Activated T-helper 1 cell treated with anti-CD3 and anti-CD28 coated beads, Interleukin-12 subunit alpha, Interleukin-12 subunit beta, Interleukin-2, Interleukin-4 antibody, amounts not matched to agents 30 ng/mL and 10 ng/mL and 1 ng/mL, durations not matched to agents 14 hours and 24 hours and 36 hours (primary cell): ENCODE measurements at regions not wholly inside any gene's neighbourhood (a gene's known extent, or its start where the extent isn't known, plus 50 kb on each side); places are given as distances from the start of the nearest gene placed in this dataset.

Experiments
- DNase-seq: peaks from one replicate; pipeline ENCODE4 v3.0.0; 2021; ENCODE audit warnings: low spot score
- H3K27ac Mint-ChIP-seq: one replicate; pipeline ENCODE4 v1.8.0; 2021; ENCODE audit warnings: mild to moderate bottlenecking, mixed read lengths
- H3K27me3 Mint-ChIP-seq: one replicate; pipeline ENCODE4 v1.8.0; 2022; ENCODE audit warnings: mild to moderate bottlenecking, moderate library complexity, mixed read lengths; ENCODE audit not compliant: insufficient read depth
- H3K36me3 Mint-ChIP-seq: one replicate; pipeline ENCODE4 v1.8.0; 2021; ENCODE audit warnings: low read depth, mixed read lengths
- H3K4me1 Mint-ChIP-seq: one replicate; pipeline ENCODE4 v1.8.0; 2021; ENCODE audit warnings: low read depth, mixed read lengths
- H3K4me3 Mint-ChIP-seq: one replicate; pipeline ENCODE4 v1.8.0; 2021; ENCODE audit warnings: mild to moderate bottlenecking, moderate library complexity, mixed read lengths
- H3K9me3 Mint-ChIP-seq: one replicate; pipeline ENCODE4 v1.8.0; 2021; ENCODE audit warnings: mixed read lengths
- intact Hi-C: fragments of 100-400 bp; cut with micrococcal nuclease; formaldehyde crosslinking; loops from one replicate; pipeline ENCODE4 v1.15.1; 2024

GRCh38 chr18:45503990-45504389 lies 111.3 kb upstream of the SLC14A2 start:
- Mint-ChIP-seq H3K4me3 (no peak overlapping the region), H3K27ac (no peak overlapping the region), H3K36me3 (no peaks in the 10 kb centered on the region), H3K9me3 (no peaks in the 10 kb centered on the region), H3K4me1 (no peaks in the 10 kb centered on the region), H3K27me3 (peaks cover 3% of the 10 kb centered on the region)
- no peak for DNase-seq
- intact Hi-C loops, result no loop called here

GRCh38 chr18:45505497-45506206 lies 109.6 kb upstream of the SLC14A2 start:
- Mint-ChIP-seq H3K36me3 (no peaks in the 10 kb centered on the region), H3K4me1 (no peaks in the 10 kb centered on the region), H3K4me3 (no peak overlapping the region), H3K27ac (no peak overlapping the region), H3K9me3 (no peaks in the 10 kb centered on the region), H3K27me3 (peaks cover 5% of the 10 kb centered on the region)
- intact Hi-C loops, result no loop called here
- no peak for DNase-seq

GRCh38 chr18:45506951-45507350 lies 108.3 kb upstream of the SLC14A2 start:
- H3K36me3 Mint-ChIP-seq, result no peaks in the 10 kb centered on the region
- H3K4me3 Mint-ChIP-seq, result no peak overlapping the region
- DNase-seq, result no peak
- H3K4me1 Mint-ChIP-seq, result no peaks in the 10 kb centered on the region
- peaks cover 5% of the 10 kb centered on the region for H3K27me3 Mint-ChIP-seq
- intact Hi-C loops, result no loop called here
- H3K27ac Mint-ChIP-seq, result no peak overlapping the region
- no peaks in the 10 kb centered on the region for H3K9me3 Mint-ChIP-seq

- Mint-ChIP-seq H3K27ac (no peak overlapping the region), H3K4me3 (no peak overlapping the region), H3K27me3 (peaks cover 5% of the 10 kb centered on the region), H3K36me3 (no peaks in the 10 kb centered on the region), H3K4me1 (no peaks in the 10 kb centered on the region), H3K9me3 (peaks cover 9% of the 10 kb centered on the region)
- no peak for DNase-seq
- intact Hi-C loops, result no loop called here
Measured at GRCh38 chr18:45509535-45509934, 105.7 kb upstream of the SLC14A2 start.

GRCh38 chr18:45510656-45511055 lies 104.6 kb upstream of the SLC14A2 start:
- no peak for DNase-seq
- no peaks in the 10 kb centered on the region for H3K4me1 Mint-ChIP-seq
- intact Hi-C loops, result no loop called here

GRCh38 chr18:45512363-45512953 lies 102.8 kb upstream of the SLC14A2 start:
- no peak overlapping the region for H3K4me3 Mint-ChIP-seq
- intact Hi-C loops, result no loop called here

More at GRCh38 chr18:45510656-45511055, 104.6 kb upstream of the SLC14A2 start:
- H3K36me3 Mint-ChIP-seq, result no peaks in the 10 kb centered on the region
- no peak overlapping the region for H3K4me3 Mint-ChIP-seq
- no peak overlapping the region for H3K27ac Mint-ChIP-seq
- H3K27me3 Mint-ChIP-seq, result peaks cover 5% of the 10 kb centered on the region
- peaks cover 9% of the 10 kb centered on the region for H3K9me3 Mint-ChIP-seq

GRCh38 chr18:45517181-45517741 lies 98.0 kb upstream of the SLC14A2 start:
- H3K27ac Mint-ChIP-seq, result no peak overlapping the region
- H3K36me3 Mint-ChIP-seq, result no peaks in the 10 kb centered on the region
- no peaks in the 10 kb centered on the region for H3K27me3 Mint-ChIP-seq
- peaks cover 5% of the 10 kb centered on the region for H3K4me1 Mint-ChIP-seq
- DNase-seq, result no peak
- peaks cover 9% of the 10 kb centered on the region for H3K9me3 Mint-ChIP-seq
- no peak overlapping the region for H3K4me3 Mint-ChIP-seq
- intact Hi-C loops, result no loop called here

More at GRCh38 chr18:45512363-45512953, 102.8 kb upstream of the SLC14A2 start:
- Mint-ChIP-seq H3K27ac (no peak overlapping the region), H3K36me3 (no peaks in the 10 kb centered on the region), H3K27me3 (peaks cover 2% of the 10 kb centered on the region), H3K9me3 (peaks cover 9% of the 10 kb centered on the region), H3K4me1 (no peaks in the 10 kb centered on the region)
- DNase-seq, result no peak

GRCh38 chr18:45518311-45519155 lies 96.7 kb upstream of the SLC14A2 start:
- intact Hi-C loops, result no loop called here
- H3K27ac Mint-ChIP-seq, result no peak overlapping the region
- H3K4me1 Mint-ChIP-seq, result peaks cover 5% of the 10 kb centered on the region
- no peak for DNase-seq
- peaks cover 9% of the 10 kb centered on the region for H3K9me3 Mint-ChIP-seq
- no peaks in the 10 kb centered on the region for H3K27me3 Mint-ChIP-seq
- no peaks in the 10 kb centered on the region for H3K36me3 Mint-ChIP-seq
- H3K4me3 Mint-ChIP-seq, result no peak overlapping the region

- peaks cover 5% of the 10 kb centered on the region for H3K4me1 Mint-ChIP-seq
- no peaks in the 10 kb centered on the region for H3K27me3 Mint-ChIP-seq
- H3K27ac Mint-ChIP-seq, result no peak overlapping the region
- no peaks in the 10 kb centered on the region for H3K36me3 Mint-ChIP-seq
- H3K9me3 Mint-ChIP-seq, result no peaks in the 10 kb centered on the region
- no peak overlapping the region for H3K4me3 Mint-ChIP-seq
- intact Hi-C loops, result no loop called here
- DNase-seq, result no peak
Measured at GRCh38 chr18:45519411-45520280, 95.6 kb upstream of the SLC14A2 start.

- Mint-ChIP-seq H3K36me3 (no peaks in the 10 kb centered on the region), H3K27ac (no peak overlapping the region), H3K27me3 (peaks cover 3% of the 10 kb centered on the region), H3K4me3 (no peak overlapping the region), H3K9me3 (no peaks in the 10 kb centered on the region), H3K4me1 (peaks cover 5% of the 10 kb centered on the region)
- no peak for DNase-seq
- intact Hi-C loops, result no loop called here
Measured at GRCh38 chr18:45521136-45521535, 94.1 kb upstream of the SLC14A2 start.

GRCh38 chr18:45521777-45522176 lies 93.5 kb upstream of the SLC14A2 start:
- peaks cover 5% of the 10 kb centered on the region for H3K4me1 Mint-ChIP-seq
- no peaks in the 10 kb centered on the region for H3K36me3 Mint-ChIP-seq
- intact Hi-C loops, result no loop called here
- no peaks in the 10 kb centered on the region for H3K9me3 Mint-ChIP-seq
- no peak overlapping the region for H3K4me3 Mint-ChIP-seq
- DNase-seq, result no peak
- no peak overlapping the region for H3K27ac Mint-ChIP-seq
- H3K27me3 Mint-ChIP-seq, result peaks cover 3% of the 10 kb centered on the region

GRCh38 chr18:45522371-45522770 lies 92.9 kb upstream of the SLC14A2 start:
- intact Hi-C loops, result no loop called here
- Mint-ChIP-seq H3K36me3 (no peaks in the 10 kb centered on the region), H3K4me1 (peaks cover 5% of the 10 kb centered on the region), H3K9me3 (no peaks in the 10 kb centered on the region), H3K27me3 (peaks cover 3% of the 10 kb centered on the region), H3K4me3 (no peak overlapping the region), H3K27ac (no peak overlapping the region)
- DNase-seq, result no peak
